ENCODE measurements at regions not wholly inside any gene's neighbourhood (a gene's known extent, or its start where the extent isn't known, plus 50 kb on each side); places are given as distances from the start of the nearest gene placed in this dataset.

GRCh38 chr4:147312376-147313046, 168.4 kb upstream of the EDNRA start:
- Histone ChIP-seq H3K9ac (ENCODE audit: low read length) (no peak overlapping the region), H3K4ac (ENCODE audit: low read depth, low read length) (no peak overlapping the region), H3K18ac (ENCODE audit: low read length) (no peak overlapping the region), H3K27ac (ENCODE audit: low read depth, low read length) (no peak overlapping the region), H3K4me2 (ENCODE audit: low read length) (no peak overlapping the region), H4K8ac (ENCODE audit: low read depth, low read length) (no peak overlapping the region), H3K79me2 (ENCODE audit: control insufficient read depth, insufficient read depth, low read length) (no peaks in the 10 kb centered on the region), H3K4me3 (ENCODE audit: low read length) (no peak overlapping the region), H3K56ac (ENCODE audit: low read length) (no peak overlapping the region), H2BK120ac (ENCODE audit: low read depth, low read length) (no peak overlapping the region), H3K4me1 (ENCODE audit: control insufficient read depth, low read depth, low read length) (no peaks in the 10 kb centered on the region), H3K79me1 (ENCODE audit: low read length) (no peaks in the 10 kb centered on the region), H2BK15ac (replicated peaks; ENCODE audit: low read depth) (no peak overlapping the region), H3K23ac (ENCODE audit: low read length) (no peak overlapping the region), H3K27me3 (ENCODE audit: insufficient read depth, low read length, poor library complexity) (no peaks in the 10 kb centered on the region), H3K36me3 (ENCODE audit: control insufficient read depth, insufficient read depth, low read length) (no peaks in the 10 kb centered on the region), H2BK5ac (ENCODE audit: low read length) (no peak overlapping the region), H4K5ac (ENCODE audit: low read length) (no peak overlapping the region), H2AK5ac (ENCODE audit: low read length) (no peak overlapping the region)
- DNase-seq, result peak; percentile 14
- WGBS (ENCODE audit: extremely low coverage, insufficient coverage, low lambda C conversion rate), result no CpG with 5 or more reads among the region's 7 CpGs

- H3K4ac ChIP-seq (ENCODE audit: low read depth, low read length), result no peak overlapping the region
- no peak overlapping the region for H4K8ac ChIP-seq (ENCODE audit: low read depth, low read length)
- H3K4me3 ChIP-seq (ENCODE audit: low read length), result no peak overlapping the region
- H3K4me2 ChIP-seq (ENCODE audit: low read length), result no peak overlapping the region
- no peaks in the 10 kb centered on the region for H3K36me3 ChIP-seq (ENCODE audit: control insufficient read depth, insufficient read depth, low read length)
- no peak overlapping the region for H2BK15ac ChIP-seq (replicated peaks; ENCODE audit: low read depth)
- H3K18ac ChIP-seq (ENCODE audit: low read length), result no peak overlapping the region
- H2BK5ac ChIP-seq (ENCODE audit: low read length), result no peak overlapping the region
- no peaks in the 10 kb centered on the region for H3K79me1 ChIP-seq (ENCODE audit: low read length)
- no peak overlapping the region for H3K9ac ChIP-seq (ENCODE audit: low read length)
- no peak overlapping the region for H3K27ac ChIP-seq (ENCODE audit: low read depth, low read length)
- DNase-seq, result no peak
- no peak overlapping the region for H3K23ac ChIP-seq (ENCODE audit: low read length)
- H3K79me2 ChIP-seq (ENCODE audit: control insufficient read depth, insufficient read depth, low read length), result no peaks in the 10 kb centered on the region
- no CpG with 5 or more reads among the region's 1 CpG for WGBS (ENCODE audit: extremely low coverage, insufficient coverage, low lambda C conversion rate)
- H2BK120ac ChIP-seq (ENCODE audit: low read depth, low read length), result no peak overlapping the region
- H3K4me1 ChIP-seq (ENCODE audit: control insufficient read depth, low read depth, low read length), result no peaks in the 10 kb centered on the region
- H3K56ac ChIP-seq (ENCODE audit: low read length), result no peak overlapping the region
- H4K5ac ChIP-seq (ENCODE audit: low read length), result no peak overlapping the region
- H2AK5ac ChIP-seq (ENCODE audit: low read length), result no peak overlapping the region
- no peaks in the 10 kb centered on the region for H3K27me3 ChIP-seq (ENCODE audit: insufficient read depth, low read length, poor library complexity)
These were observed 167.8 kb upstream of the EDNRA start for GRCh38 chr4:147313108-147313507.

GRCh38 chr4:147318586-147318985, 162.3 kb upstream of the EDNRA start:
- H3K36me3 ChIP-seq (ENCODE audit: control insufficient read depth, insufficient read depth, low read length), result no peaks in the 10 kb centered on the region
- H3K23ac ChIP-seq (ENCODE audit: low read length), result no peak overlapping the region
- DNase-seq, result no peak
- no peak overlapping the region for H2BK5ac ChIP-seq (ENCODE audit: low read length)
- no peaks in the 10 kb centered on the region for H3K79me1 ChIP-seq (ENCODE audit: low read length)
- no peak overlapping the region for H4K5ac ChIP-seq (ENCODE audit: low read length)
- H3K56ac ChIP-seq (ENCODE audit: low read length), result no peak overlapping the region
- no peak overlapping the region for H3K27ac ChIP-seq (ENCODE audit: low read depth, low read length)
- H2BK120ac ChIP-seq (ENCODE audit: low read depth, low read length), result no peak overlapping the region
- H3K4ac ChIP-seq (ENCODE audit: low read depth, low read length), result no peak overlapping the region
- no CpG with 5 or more reads among the region's 3 CpGs for WGBS (ENCODE audit: extremely low coverage, insufficient coverage, low lambda C conversion rate)
- H2BK15ac ChIP-seq (replicated peaks; ENCODE audit: low read depth), result no peak overlapping the region
- H4K8ac ChIP-seq (ENCODE audit: low read depth, low read length), result no peak overlapping the region
- H3K4me2 ChIP-seq (ENCODE audit: low read length), result no peak overlapping the region
- H3K18ac ChIP-seq (ENCODE audit: low read length), result no peak overlapping the region
- no peak overlapping the region for H2AK5ac ChIP-seq (ENCODE audit: low read length)
- no peak overlapping the region for H3K4me3 ChIP-seq (ENCODE audit: low read length)
- H3K4me1 ChIP-seq (ENCODE audit: control insufficient read depth, low read depth, low read length), result no peaks in the 10 kb centered on the region
- no peaks in the 10 kb centered on the region for H3K79me2 ChIP-seq (ENCODE audit: control insufficient read depth, insufficient read depth, low read length)
- H3K27me3 ChIP-seq (ENCODE audit: insufficient read depth, low read length, poor library complexity), result no peaks in the 10 kb centered on the region
- H3K9ac ChIP-seq (ENCODE audit: low read length), result no peak overlapping the region

- Histone ChIP-seq H3K79me1 (ENCODE audit: low read length) (no peaks in the 10 kb centered on the region), H4K8ac (ENCODE audit: low read depth, low read length) (no peak overlapping the region), H3K36me3 (ENCODE audit: control insufficient read depth, insufficient read depth, low read length) (no peaks in the 10 kb centered on the region), H3K23ac (ENCODE audit: low read length) (no peak overlapping the region), H3K4me3 (ENCODE audit: low read length) (no peak overlapping the region), H3K27ac (ENCODE audit: low read depth, low read length) (no peak overlapping the region), H2AK5ac (ENCODE audit: low read length) (no peak overlapping the region), H2BK120ac (ENCODE audit: low read depth, low read length) (no peak overlapping the region), H3K79me2 (ENCODE audit: control insufficient read depth, insufficient read depth, low read length) (no peaks in the 10 kb centered on the region), H3K4ac (ENCODE audit: low read depth, low read length) (no peak overlapping the region), H3K18ac (ENCODE audit: low read length) (no peak overlapping the region), H4K5ac (ENCODE audit: low read length) (no peak overlapping the region), H3K27me3 (ENCODE audit: insufficient read depth, low read length, poor library complexity) (no peaks in the 10 kb centered on the region), H2BK5ac (ENCODE audit: low read length) (no peak overlapping the region), H2BK15ac (replicated peaks; ENCODE audit: low read depth) (no peak overlapping the region), H3K4me2 (ENCODE audit: low read length) (no peak overlapping the region), H3K9ac (ENCODE audit: low read length) (no peak overlapping the region), H3K56ac (ENCODE audit: low read length) (no peak overlapping the region), H3K4me1 (ENCODE audit: control insufficient read depth, low read depth, low read length) (no peaks in the 10 kb centered on the region)
- no peak for DNase-seq
- no CpG with 5 or more reads among the region's 3 CpGs for WGBS (ENCODE audit: extremely low coverage, insufficient coverage, low lambda C conversion rate)
These were observed 155.3 kb upstream of the EDNRA start for GRCh38 chr4:147325571-147325981.

GRCh38 chr4:147326591-147326990, 154.3 kb upstream of the EDNRA start:
- no peak for DNase-seq
- Histone ChIP-seq H3K9ac (ENCODE audit: low read length) (no peak overlapping the region), H4K5ac (ENCODE audit: low read length) (no peak overlapping the region), H3K4me1 (ENCODE audit: control insufficient read depth, low read depth, low read length) (no peaks in the 10 kb centered on the region), H2BK5ac (ENCODE audit: low read length) (no peak overlapping the region), H3K27ac (ENCODE audit: low read depth, low read length) (no peak overlapping the region), H3K4me2 (ENCODE audit: low read length) (no peak overlapping the region), H4K8ac (ENCODE audit: low read depth, low read length) (no peak overlapping the region), H3K4ac (ENCODE audit: low read depth, low read length) (no peak overlapping the region), H3K23ac (ENCODE audit: low read length) (no peak overlapping the region), H3K56ac (ENCODE audit: low read length) (no peak overlapping the region), H3K79me2 (ENCODE audit: control insufficient read depth, insufficient read depth, low read length) (no peaks in the 10 kb centered on the region), H3K4me3 (ENCODE audit: low read length) (no peak overlapping the region), H3K36me3 (ENCODE audit: control insufficient read depth, insufficient read depth, low read length) (no peaks in the 10 kb centered on the region), H2BK15ac (replicated peaks; ENCODE audit: low read depth) (no peak overlapping the region), H3K18ac (ENCODE audit: low read length) (no peak overlapping the region), H2BK120ac (ENCODE audit: low read depth, low read length) (no peak overlapping the region), H3K79me1 (ENCODE audit: low read length) (no peaks in the 10 kb centered on the region), H3K27me3 (ENCODE audit: insufficient read depth, low read length, poor library complexity) (no peaks in the 10 kb centered on the region), H2AK5ac (ENCODE audit: low read length) (no peak overlapping the region)

- no peak overlapping the region for H2BK120ac ChIP-seq (ENCODE audit: low read depth, low read length)
- no CpG with 5 or more reads among the region's 2 CpGs for WGBS (ENCODE audit: extremely low coverage, insufficient coverage, low lambda C conversion rate)
These were observed 153.6 kb upstream of the EDNRA start for GRCh38 chr4:147327322-147327721.

More at GRCh38 chr4:147327322-147327721, 153.6 kb upstream of the EDNRA start:
- H2AK5ac ChIP-seq (ENCODE audit: low read length), result no peak overlapping the region
- H3K56ac ChIP-seq (ENCODE audit: low read length), result no peak overlapping the region
- H3K27me3 ChIP-seq (ENCODE audit: insufficient read depth, low read length, poor library complexity), result no peaks in the 10 kb centered on the region
- H3K4me3 ChIP-seq (ENCODE audit: low read length), result no peak overlapping the region
- H3K79me2 ChIP-seq (ENCODE audit: control insufficient read depth, insufficient read depth, low read length), result no peaks in the 10 kb centered on the region
- H3K23ac ChIP-seq (ENCODE audit: low read length), result no peak overlapping the region
- no peaks in the 10 kb centered on the region for H3K36me3 ChIP-seq (ENCODE audit: control insufficient read depth, insufficient read depth, low read length)
- no peak overlapping the region for H3K18ac ChIP-seq (ENCODE audit: low read length)
- H3K79me1 ChIP-seq (ENCODE audit: low read length), result no peaks in the 10 kb centered on the region
- H2BK15ac ChIP-seq (replicated peaks; ENCODE audit: low read depth), result no peak overlapping the region
- DNase-seq, result peak; percentile 14
- no peak overlapping the region for H4K5ac ChIP-seq (ENCODE audit: low read length)
- H3K27ac ChIP-seq (ENCODE audit: low read depth, low read length), result no peak overlapping the region
- no peak overlapping the region for H4K8ac ChIP-seq (ENCODE audit: low read depth, low read length)
- H3K4ac ChIP-seq (ENCODE audit: low read depth, low read length), result no peak overlapping the region
- H3K4me1 ChIP-seq (ENCODE audit: control insufficient read depth, low read depth, low read length), result no peaks in the 10 kb centered on the region
- no peak overlapping the region for H3K9ac ChIP-seq (ENCODE audit: low read length)
- H2BK5ac ChIP-seq (ENCODE audit: low read length), result no peak overlapping the region
- no peak overlapping the region for H3K4me2 ChIP-seq (ENCODE audit: low read length)
